ENCODE measurements at regions not wholly inside any gene's neighbourhood (a gene's known extent, or its start where the extent isn't known, plus 50 kb on each side); places are given as distances from the start of the nearest gene placed in this dataset.

GRCh38 chr3:109445210-109445609 is 107.9 kb upstream of the DPPA4 start:
- Histone ChIP-seq H4K20me1 (ENCODE audit: low read depth) (no peaks in the 10 kb centered on the region), H3K79me2 (ENCODE audit: low read depth) (no peaks in the 10 kb centered on the region)
- DNase-seq (ENCODE audit: low spot score), result no peak

GRCh38 chr3:109442531-109442930 is 105.2 kb upstream of the DPPA4 start:
- Mint-ChIP-seq H3K27me3 (ENCODE audit: insufficient read depth, low read depth) (peaks cover 2% of the 10 kb centered on the region), H3K4me1 (peaks cover 3% of the 10 kb centered on the region), H3K9me3 (peaks cover 2% of the 10 kb centered on the region), H3K27ac (no peak overlapping the region), H3K36me3 (no peaks in the 10 kb centered on the region), H3K4me3 (no peak overlapping the region)
- TF ChIP-seq, protein P1, sequence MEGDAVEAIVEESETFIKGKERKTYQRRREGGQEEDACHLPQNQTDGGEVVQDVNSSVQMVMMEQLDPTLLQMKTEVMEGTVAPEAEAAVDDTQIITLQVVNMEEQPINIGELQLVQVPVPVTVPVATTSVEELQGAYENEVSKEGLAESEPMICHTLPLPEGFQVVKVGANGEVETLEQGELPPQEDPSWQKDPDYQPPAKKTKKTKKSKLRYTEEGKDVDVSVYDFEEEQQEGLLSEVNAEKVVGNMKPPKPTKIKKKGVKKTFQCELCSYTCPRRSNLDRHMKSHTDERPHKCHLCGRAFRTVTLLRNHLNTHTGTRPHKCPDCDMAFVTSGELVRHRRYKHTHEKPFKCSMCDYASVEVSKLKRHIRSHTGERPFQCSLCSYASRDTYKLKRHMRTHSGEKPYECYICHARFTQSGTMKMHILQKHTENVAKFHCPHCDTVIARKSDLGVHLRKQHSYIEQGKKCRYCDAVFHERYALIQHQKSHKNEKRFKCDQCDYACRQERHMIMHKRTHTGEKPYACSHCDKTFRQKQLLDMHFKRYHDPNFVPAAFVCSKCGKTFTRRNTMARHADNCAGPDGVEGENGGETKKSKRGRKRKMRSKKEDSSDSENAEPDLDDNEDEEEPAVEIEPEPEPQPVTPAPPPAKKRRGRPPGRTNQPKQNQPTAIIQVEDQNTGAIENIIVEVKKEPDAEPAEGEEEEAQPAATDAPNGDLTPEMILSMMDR (IDR thresholded peaks at IDR 0.05), result no peak
- no peak for TF ChIP-seq EZH2 (IDR thresholded peaks at IDR 0.05)
- no peak for TF ChIP-seq EZH2phosphoT487 (IDR thresholded peaks at IDR 0.05)
- no peak overlapping the region for H3K27ac ChIP-seq
- H3K79me2 ChIP-seq (ENCODE audit: low read depth), result no peaks in the 10 kb centered on the region
- H3K27me3 ChIP-seq, result no peaks in the 10 kb centered on the region
- H3K9ac ChIP-seq, result no peak overlapping the region
- peaks cover 10% of the 10 kb centered on the region for H3K4me1 ChIP-seq
- H3K4me3 ChIP-seq, result no peak overlapping the region
- H3K9me3 ChIP-seq (ENCODE audit: low read depth), result no peaks in the 10 kb centered on the region
- H4K20me1 ChIP-seq (ENCODE audit: low read depth), result no peaks in the 10 kb centered on the region
- no peak overlapping the region for H2AFZ ChIP-seq (replicated peaks)
- H3K36me3 ChIP-seq, result no peaks in the 10 kb centered on the region
- DNase-seq (ENCODE audit: low spot score), result no peak
- H3F3A ChIP-seq (ENCODE audit: low read depth), result no peaks in the 10 kb centered on the region
- H3K4me2 ChIP-seq, result no peak overlapping the region

More at GRCh38 chr3:109445210-109445609, 107.9 kb upstream of the DPPA4 start:
- Histone ChIP-seq H3K27ac (no peak overlapping the region), H3K27me3 (no peaks in the 10 kb centered on the region), H3K4me3 (no peak overlapping the region), H3K4me2 (no peak overlapping the region), H3K9ac (no peak overlapping the region), H3F3A (ENCODE audit: low read depth) (no peaks in the 10 kb centered on the region), H2AFZ (replicated peaks) (no peak overlapping the region), H3K4me1 (peaks cover 5% of the 10 kb centered on the region), H3K9me3 (ENCODE audit: low read depth) (no peaks in the 10 kb centered on the region), H3K36me3 (no peaks in the 10 kb centered on the region)
- Mint-ChIP-seq H3K27me3 (ENCODE audit: insufficient read depth, low read depth) (peaks cover 2% of the 10 kb centered on the region), H3K36me3 (no peaks in the 10 kb centered on the region), H3K9me3 (peaks cover 5% of the 10 kb centered on the region), H3K27ac (no peak overlapping the region), H3K4me1 (peaks cover 3% of the 10 kb centered on the region), H3K4me3 (no peak overlapping the region)
- TF ChIP-seq, protein P1 (IDR thresholded peaks at IDR 0.05), result no peak
- TF ChIP-seq EZH2 (IDR thresholded peaks at IDR 0.05) (no peak), EZH2phosphoT487 (IDR thresholded peaks at IDR 0.05) (no peak)

- peaks cover 2% of the 10 kb centered on the region for H3K27me3 Mint-ChIP-seq (ENCODE audit: insufficient read depth, low read depth)
- no peak overlapping the region for H3K4me3 Mint-ChIP-seq
- Histone ChIP-seq H3K4me1 (peaks cover 10% of the 10 kb centered on the region), H3K4me3 (no peak overlapping the region), H3K9ac (no peak overlapping the region), H4K20me1 (ENCODE audit: low read depth) (no peaks in the 10 kb centered on the region), H2AFZ (replicated peaks) (no peak overlapping the region), H3K9me3 (ENCODE audit: low read depth) (no peaks in the 10 kb centered on the region), H3K79me2 (ENCODE audit: low read depth) (no peaks in the 10 kb centered on the region), H3K4me2 (no peak overlapping the region), H3K36me3 (no peaks in the 10 kb centered on the region), H3K27ac (no peak overlapping the region), H3K27me3 (no peaks in the 10 kb centered on the region), H3F3A (ENCODE audit: low read depth) (no peaks in the 10 kb centered on the region)
- peak; percentile 31 for DNase-seq (ENCODE audit: low spot score)
- TF ChIP-seq, protein P1 (IDR thresholded peaks at IDR 0.05), result no peak
- TF ChIP-seq EZH2phosphoT487 (IDR thresholded peaks at IDR 0.05) (no peak), EZH2 (IDR thresholded peaks at IDR 0.05) (no peak)
- H3K4me1 Mint-ChIP-seq, result peaks cover 3% of the 10 kb centered on the region
- H3K36me3 Mint-ChIP-seq, result no peaks in the 10 kb centered on the region
- H3K27ac Mint-ChIP-seq, result no peak overlapping the region
- H3K9me3 Mint-ChIP-seq, result no peaks in the 10 kb centered on the region
These were observed 103.0 kb upstream of the DPPA4 start for GRCh38 chr3:109440353-109440752.
